A549 (cell line): ENCODE measurements at regions not wholly inside any gene's neighbourhood (a gene's known extent, or its start where the extent isn't known, plus 50 kb on each side); places are given as distances from the start of the nearest gene placed in this dataset.

Source experiments
- EP300 ChIP-seq, 2 experiments: fragments of >200 bp; sonication (Bioruptor Twin); formaldehyde crosslinking; IDR thresholded peaks; 2 replicates in 1 of 2; 3 replicates in 1 of 2; pipeline ENCODE4 v1.6.1; 2016 to 2017
- JUNB ChIP-seq: fragments of >200 bp; sonication (Bioruptor Twin); formaldehyde crosslinking; IDR thresholded peaks from 2 replicates; pipeline ENCODE4 v1.6.1; 2016
- POLR2A ChIP-seq: IDR thresholded peaks from 2 replicates; pipeline ENCODE4 v1.6.1; 2012; ENCODE audit warnings: mild to moderate bottlenecking, low read length
- SMC3 ChIP-seq: fragments of >200 bp; sonication (Bioruptor Twin); formaldehyde crosslinking; IDR thresholded peaks from 3 replicates; pipeline ENCODE4 v1.6.1; 2018; ENCODE audit warnings: inconsistent platforms
- ZFP36 ChIP-seq: fragments of 450-650 bp; IDR thresholded peaks from 2 replicates; pipeline ENCODE4 v1.6.1; 2014; ENCODE audit warnings: borderline replicate concordance; ENCODE audit not compliant: partially characterized antibody
- TF ChIP-seq, protein P1 (sequence below): fragments of >200 bp; sonication (Bioruptor Twin); formaldehyde crosslinking; IDR thresholded peaks from 3 replicates; pipeline ENCODE4 v1.5.1; 2016
- TF ChIP-seq, protein P2 (sequence below): fragments of 450-650 bp; IDR thresholded peaks from 2 replicates; pipeline ENCODE4 v1.6.1; 2014; ENCODE audit warnings: antibody characterized with exemption

- TF ChIP-seq JUNB (no peak), EP300 (IDR thresholded peaks at IDR 0.05) (no peak), ZFP36 (no peak), POLR2A (no peak), SMC3 (no peak)
- TF ChIP-seq, protein P1, sequence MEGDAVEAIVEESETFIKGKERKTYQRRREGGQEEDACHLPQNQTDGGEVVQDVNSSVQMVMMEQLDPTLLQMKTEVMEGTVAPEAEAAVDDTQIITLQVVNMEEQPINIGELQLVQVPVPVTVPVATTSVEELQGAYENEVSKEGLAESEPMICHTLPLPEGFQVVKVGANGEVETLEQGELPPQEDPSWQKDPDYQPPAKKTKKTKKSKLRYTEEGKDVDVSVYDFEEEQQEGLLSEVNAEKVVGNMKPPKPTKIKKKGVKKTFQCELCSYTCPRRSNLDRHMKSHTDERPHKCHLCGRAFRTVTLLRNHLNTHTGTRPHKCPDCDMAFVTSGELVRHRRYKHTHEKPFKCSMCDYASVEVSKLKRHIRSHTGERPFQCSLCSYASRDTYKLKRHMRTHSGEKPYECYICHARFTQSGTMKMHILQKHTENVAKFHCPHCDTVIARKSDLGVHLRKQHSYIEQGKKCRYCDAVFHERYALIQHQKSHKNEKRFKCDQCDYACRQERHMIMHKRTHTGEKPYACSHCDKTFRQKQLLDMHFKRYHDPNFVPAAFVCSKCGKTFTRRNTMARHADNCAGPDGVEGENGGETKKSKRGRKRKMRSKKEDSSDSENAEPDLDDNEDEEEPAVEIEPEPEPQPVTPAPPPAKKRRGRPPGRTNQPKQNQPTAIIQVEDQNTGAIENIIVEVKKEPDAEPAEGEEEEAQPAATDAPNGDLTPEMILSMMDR = no peak
- TF ChIP-seq, protein P2, sequence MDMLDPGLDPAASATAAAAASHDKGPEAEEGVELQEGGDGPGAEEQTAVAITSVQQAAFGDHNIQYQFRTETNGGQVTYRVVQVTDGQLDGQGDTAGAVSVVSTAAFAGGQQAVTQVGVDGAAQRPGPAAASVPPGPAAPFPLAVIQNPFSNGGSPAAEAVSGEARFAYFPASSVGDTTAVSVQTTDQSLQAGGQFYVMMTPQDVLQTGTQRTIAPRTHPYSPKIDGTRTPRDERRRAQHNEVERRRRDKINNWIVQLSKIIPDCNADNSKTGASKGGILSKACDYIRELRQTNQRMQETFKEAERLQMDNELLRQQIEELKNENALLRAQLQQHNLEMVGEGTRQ = no peak
Measured at GRCh38 chr4:108493596-108493931, 126.8 kb upstream of the RPL34 start.
